Medulla oblongata (tissue), 1 donor: ENCODE measurements at regions not wholly inside any gene's neighbourhood (a gene's known extent, or its start where the extent isn't known, plus 50 kb on each side); places are given as distances from the start of the nearest gene placed in this dataset.
"Not testable (repeated sequence)": the region's sequence is repeated elsewhere in the genome, so short reads cannot be mapped to it uniquely, and the experiment has no call there.

Experiments
- DNase-seq: peaks from one replicate; pipeline ENCODE4 v3.0.0-alpha.2; 2015; ENCODE audit errors: extremely low spot score

DNA sequence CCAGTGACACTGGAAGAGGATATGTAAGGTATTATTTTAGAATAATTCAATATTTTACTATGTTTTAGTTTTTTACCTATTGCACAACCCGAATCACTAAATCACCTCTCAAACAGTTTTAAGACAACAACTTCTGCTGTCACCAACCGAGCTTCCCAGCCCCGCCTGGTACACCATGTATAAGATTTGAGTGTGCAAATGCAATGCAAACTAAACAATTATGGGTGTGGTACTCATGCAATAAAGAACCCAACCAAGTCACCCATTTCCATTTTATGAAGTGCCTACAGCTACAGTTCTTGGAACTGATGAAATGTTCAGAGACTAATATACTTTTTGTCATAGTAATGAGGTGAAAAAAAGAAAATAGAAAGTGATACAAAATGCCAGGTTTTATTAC, 256.2 kb downstream of the TAFA4 start:
- no peak for DNase-seq

DNA sequence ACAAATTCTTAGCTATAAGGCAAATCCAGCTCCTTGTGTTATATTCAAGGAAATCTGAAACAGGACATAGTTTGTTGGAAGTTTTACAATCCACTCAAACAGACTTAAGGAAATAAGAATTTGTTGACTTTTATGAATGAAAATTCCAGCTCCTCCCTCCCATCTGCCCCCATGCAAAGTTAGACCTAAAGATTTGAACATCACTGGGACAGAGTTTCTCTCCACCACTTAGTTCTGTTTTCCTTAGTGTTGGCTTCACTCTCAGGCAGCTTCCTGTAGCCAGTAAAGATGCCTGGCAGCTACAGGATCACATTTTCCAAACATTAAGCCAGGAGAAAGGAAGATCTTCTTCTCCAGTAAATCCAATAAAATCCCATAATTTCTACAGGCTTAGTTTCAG, 265.0 kb downstream of the TAFA4 start:
- no peak for DNase-seq

DNA sequence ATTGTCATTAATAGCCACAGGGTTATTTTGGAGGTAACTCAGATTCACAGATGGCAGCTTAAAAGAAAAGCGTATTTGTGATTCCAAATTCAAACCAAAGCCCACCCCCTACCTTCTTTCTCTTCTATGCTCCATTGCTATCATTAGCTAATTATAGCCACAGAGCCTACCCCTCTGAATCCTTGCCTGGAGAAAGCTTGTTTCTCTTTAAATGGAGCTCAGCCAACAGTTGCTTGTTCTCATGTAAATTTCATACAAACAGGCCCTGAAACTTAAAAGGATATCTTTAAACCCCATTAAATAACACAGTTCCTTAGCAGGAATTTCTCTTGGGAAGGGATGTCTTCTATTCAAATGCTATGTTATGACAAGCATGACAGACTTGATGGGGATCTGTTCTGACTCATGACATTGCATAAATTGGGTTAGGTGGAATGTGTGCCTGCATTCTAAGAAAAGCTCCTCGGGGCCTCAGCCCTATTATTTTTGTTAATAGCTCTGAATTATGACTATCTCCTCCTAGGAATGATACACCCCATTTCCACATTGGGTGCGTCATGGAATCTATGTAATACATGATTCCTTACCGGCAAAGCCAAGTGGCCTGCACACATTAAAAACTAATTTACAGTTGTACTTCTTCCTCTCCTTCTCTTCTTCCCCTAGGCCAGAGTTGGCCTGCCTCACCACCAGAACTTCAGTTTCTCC, 265.8 kb downstream of the TAFA4 start:
- DNase-seq = no peak

DNA sequence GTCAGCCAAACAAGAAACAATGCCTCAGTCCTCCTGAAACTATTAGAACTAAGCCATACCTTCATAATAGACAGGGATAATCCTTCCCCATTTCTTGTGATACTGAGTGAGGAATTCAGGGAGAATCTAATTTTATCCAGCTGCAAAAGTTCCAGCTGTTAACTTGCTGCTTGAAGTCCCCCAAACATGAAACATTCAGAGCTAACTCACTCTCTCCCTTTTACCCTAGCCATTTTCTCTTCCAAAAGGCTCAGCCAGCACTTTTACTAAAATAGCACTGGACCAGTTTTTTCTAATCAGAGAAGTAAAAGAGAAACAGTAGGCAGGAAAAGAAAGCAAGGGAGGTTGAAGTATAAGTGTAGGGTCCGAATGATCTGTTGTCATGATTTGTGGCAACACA, 268.1 kb downstream of the TAFA4 start:
- no peak for DNase-seq

DNA sequence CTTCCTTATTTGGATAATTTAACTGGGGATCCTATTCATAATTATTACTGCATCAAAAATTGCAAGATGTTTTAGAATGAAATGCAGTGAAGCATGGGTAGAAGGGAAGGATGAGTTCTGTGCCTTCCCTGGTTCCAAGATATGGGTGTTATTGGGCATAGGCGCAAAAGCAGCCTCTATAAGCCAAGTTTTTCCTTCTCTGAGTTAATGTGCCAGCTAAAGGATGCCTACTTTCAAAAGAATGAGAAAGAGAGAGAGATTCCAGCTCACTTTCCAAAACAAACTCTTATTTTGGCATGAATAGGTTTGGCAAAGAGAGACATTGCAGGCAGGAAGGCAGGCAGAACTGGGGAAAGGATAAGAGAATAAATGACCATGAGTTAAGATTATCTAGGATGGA, 270.2 kb downstream of the TAFA4 start:
- no peak for DNase-seq

DNA sequence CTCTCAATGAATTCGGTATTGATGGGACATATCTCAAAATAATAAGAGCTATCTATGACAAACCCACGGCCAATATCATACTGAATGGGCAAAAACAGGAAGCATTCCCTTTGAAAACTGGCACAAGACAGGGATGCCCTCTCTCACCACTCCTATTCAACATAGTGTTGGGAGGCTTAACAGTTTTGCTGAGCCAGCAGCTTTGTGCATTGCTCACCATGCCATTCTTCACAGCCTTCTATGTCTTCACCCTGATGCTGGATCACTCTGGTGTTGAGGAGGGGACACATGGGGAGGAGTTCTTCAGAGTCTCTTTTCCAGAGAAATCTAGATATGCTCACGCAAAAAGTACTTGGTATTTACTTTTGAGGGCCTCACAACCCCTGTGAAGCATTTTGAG, 281.7 kb downstream of the TAFA4 start:
- DNase-seq = not testable (repeated sequence)

DNA sequence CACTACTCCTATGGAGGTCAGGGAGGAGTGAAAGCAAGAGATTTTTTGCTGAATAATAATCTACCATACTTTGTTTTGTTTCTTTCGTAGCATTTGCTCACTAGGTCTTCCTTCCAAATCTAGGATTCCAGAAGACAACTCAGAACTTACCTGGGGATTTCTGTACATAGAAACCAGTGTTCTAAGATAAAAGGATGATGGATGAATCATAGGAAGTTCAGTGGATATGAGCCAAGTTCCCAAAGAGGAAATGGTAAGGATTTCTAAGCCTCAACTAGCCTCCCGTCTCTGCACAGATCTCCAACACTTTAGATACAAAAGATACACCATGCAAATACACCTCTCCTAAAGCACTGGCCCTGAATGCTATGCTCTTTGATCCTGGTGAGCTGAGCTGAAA, 283.9 kb downstream of the TAFA4 start:
- no peak for DNase-seq

DNA sequence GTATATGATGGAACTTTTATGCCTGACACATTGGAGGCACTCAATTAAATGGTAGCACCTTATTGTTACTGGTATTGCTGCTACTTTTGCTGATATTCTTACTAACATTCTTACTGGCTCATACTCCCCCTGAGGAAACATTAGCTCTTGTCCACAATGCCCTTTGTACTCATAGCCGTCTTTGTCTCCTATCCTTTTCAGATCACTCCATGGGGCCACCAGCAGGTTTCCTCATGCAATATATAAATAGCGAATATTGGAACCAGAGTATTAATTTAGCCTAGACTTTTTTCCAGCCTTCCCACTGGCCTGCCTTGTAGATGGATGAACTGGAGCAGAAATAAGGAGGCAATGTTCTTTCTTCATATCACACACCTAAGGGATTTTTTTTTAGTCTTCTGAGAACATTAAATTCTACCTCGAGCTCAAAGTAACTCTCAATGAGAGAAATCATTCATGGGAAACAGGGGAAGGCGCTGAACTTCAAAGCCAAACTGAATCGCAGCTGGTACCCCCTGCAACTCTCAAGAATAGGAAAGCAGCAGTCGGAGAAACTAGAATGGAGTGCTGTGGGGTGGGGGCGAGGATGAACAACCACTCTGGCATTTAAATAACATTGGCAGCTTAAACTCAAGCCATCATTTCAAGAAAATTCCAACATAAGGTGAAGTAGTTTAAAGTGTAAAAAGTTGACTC, 300.3 kb downstream of the TAFA4 start:
- DNase-seq = no peak

DNA sequence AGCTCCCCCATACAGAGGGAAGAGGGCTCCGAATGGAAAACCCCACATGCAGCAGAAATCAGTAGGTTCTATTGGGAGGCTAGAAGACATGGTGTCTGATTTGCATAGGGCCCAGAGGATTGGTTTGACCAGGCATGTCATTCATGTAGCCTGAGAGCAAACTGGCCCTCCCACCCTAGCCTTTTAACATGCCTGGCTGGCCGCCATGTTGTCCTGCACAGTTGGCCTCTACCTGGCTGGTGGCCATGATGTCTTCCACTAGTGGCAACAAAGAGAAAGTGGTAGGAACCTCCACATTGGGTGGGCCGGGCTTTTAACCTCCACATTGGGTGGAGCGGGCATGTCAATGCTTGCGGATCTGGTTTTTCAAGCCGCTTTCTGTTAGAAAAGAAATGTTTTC, 312.1 kb downstream of the TAFA4 start:
- DNase-seq = no peak

DNA sequence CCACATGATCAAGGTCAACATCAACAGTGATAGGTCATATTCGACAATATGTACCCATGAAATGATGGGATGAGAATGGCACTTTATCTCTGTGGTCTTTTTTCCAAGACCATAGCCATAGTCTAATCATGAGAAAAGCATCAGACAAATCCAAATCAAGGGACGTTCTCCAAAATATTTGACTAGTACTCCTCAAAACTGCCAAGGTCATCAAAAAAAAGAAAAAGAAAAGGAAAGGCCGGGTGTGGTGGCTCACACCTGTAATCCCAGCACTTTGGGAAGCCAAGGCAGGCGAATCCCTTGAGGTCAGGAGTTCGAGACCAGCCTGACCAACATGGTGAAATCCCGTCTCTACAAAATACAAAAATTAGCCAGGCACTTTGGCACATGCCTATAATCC, 318.3 kb downstream of the TAFA4 start:
- DNase-seq = no peak

DNA sequence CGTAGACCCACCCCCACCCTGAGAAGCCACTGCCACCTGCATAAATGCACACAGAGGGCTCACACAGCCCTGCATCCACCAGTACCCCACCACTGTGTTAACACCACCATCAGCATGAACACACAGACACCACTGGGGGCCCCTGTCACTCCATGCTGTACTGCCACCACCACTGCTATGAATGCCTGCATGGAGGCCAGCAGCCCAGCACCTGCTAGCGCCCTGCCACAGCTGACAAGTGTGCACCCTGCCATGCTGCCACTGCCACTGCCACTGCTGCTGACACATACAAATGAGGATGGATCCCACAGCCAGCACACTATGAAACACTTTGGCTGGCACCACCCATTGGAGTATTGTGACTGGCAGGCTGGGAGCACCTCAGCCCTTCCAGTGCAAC, 361.0 kb downstream of the TAFA4 start:
- no peak for DNase-seq

DNA sequence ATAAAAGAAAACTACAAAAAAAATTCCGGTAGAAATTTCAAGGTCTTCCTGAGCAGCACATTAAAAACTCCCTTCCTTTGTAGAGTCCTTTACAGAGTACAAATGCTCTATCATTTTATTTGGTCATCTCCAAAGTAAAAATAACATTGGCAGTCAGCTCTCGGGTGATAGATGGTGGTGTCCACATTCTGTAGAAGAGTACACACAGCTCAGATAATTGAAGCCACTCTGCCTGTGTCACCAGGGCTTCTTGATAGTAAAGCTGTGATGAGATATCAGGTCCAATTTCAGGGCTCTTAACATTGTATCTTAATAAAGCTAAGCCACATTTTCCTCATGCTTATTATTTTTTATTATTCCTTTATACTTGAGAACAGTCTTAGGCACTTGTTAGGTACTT, 371.6 kb downstream of the TAFA4 start:
- no peak for DNase-seq

DNA sequence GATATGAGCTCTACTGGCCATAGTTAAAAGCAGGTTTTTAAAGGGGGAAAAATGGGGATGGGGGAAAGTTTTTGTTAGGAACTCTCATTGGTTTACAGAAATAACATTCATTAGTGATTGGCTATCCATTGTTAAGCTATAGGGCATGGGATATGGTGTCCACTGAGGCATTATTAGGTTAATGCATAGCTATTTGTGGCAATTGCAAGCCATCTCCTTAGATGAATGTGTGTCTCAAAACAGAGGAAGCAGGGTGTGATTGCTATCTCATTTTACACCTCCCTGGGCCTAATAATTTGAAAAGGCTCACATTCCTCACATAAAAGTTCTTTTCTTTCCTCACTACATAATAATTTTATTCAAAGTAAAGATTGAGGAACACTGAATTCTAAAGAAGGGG, 396.6 kb downstream of the TAFA4 start:
- no peak for DNase-seq

DNA sequence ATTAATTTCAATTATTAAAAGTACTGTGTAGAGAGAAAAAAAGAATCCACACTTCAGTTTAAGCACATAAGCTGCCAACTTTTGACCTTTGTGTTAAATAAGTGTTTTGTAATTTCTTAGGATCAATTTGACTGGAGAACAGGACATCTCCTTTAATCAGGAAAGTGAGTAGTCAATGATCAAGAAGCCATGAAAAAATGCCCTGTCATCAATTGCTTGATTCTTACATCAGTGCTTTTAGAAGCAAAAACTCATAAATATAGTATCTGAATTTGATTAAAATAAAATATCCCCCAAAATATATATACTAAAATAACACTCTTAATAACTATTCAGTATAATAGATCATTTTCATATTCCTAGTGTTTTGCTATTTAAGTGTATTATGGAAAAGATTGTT, 409.0 kb downstream of the TAFA4 start:
- no peak for DNase-seq

DNA sequence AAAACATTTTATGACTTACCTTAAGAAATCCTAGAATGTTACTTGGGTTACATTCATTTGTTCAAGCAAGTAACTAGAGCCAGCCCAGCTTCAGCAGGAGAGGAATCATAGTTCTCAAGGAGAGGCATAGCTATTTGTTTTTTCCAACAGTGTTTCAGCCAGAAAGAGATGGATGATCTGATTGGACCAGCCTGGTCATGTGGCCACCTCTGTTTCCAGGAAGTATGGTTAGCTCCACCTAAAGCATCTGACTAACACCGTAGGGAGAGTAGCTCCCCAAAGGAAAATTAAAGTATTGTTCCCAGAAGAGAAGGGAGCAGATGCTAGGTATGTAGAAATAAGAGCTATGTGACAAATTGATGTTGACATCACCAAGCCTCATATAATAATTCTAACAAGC, 417.1 kb downstream of the TAFA4 start:
- no peak for DNase-seq

DNA sequence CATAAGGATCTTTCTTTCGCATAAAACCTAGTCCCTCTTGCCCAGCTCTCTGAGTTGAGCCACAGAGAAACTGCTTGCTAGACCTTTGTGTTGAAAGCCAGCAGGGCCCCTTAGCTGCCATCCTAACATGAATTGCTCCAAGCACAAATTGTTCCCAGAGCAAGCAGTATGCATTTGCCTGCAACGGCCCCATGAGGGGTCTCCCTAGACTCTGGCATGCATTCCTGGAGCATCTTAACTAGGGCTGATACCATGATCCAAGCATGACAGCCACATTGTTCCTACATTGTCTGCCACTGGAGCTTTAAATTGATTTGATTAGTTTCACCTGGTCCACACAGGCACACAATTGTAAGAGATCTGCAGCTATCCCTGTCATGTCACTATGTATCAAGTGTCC, 428.1 kb downstream of the TAFA4 start:
- no peak for DNase-seq

DNA sequence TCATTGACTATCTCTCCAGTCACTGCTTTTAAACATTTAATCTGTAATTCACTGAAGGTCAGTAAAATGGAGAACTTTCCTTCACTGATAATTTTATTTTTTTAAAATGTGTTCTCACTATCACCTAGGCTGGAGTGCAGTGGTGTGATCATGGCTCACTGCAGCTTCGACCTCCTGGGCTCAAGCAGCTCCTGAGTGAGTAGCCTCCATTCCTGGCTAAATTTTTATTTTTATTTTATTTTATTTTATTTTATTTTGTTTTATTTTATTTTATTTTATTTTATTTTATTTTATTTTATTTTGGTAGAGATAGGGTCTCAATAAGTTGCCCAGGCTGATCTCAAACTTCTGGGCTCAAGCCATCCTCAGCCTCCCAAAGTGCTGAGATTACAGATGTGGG, 446.5 kb downstream of the TAFA4 start:
- not testable (repeated sequence) for DNase-seq

DNA sequence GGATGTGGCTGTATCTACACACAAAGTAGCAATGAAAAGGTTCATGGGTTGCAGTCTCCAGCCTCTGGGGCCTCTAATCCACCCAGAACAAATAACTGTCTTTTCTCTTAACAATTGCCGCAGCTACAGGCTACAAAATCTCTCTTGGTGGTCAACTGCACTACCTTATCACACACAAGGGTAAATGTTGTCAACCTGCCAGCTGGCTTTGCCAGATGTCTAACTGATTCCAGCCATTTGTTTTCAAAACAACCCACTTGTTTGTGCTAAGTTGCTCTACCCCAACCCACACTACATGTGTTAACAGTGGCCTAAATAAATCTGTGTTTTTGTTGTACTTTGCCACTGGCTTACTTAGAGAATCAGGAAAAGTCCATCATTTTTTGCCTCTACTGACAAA, 447.3 kb downstream of the TAFA4 start:
- DNase-seq = no peak

DNA sequence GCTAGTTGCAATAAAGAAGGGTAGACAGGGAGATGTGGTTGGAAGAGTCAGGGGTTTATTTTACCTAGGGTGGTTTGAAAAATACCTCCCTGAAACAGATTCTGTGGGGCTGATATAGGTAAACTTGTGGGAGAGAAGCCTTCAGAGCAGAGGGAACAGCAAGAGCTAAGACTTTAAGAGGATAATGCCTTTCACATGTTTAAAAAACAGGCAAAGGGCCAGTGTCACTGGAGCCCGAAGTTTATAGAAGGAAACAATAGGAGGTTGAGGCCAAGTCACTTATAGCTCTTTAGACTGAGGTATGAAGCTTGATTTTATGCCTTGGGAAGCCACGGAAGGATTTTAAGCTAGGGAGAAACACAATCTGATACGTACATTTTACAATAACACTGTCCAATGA, 448.7 kb downstream of the TAFA4 start:
- DNase-seq = no peak

DNA sequence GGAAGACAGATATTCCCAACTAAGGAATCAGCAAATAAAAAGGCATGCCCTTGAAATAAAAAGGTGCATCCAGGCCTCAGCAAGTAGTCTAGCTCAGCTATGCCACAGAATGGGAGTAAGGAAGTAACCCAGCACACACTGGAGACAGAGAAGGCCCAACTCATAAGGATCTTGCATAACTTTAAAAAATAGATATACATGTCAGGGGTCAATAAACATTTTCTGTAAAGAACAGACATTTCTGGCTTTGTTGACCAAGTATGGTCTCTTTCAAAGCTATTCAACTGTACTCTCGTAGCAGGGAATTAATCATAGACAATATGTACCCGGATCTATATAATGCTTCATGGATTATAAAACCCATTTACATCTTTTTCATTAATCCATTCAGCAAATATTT, 449.3 kb downstream of the TAFA4 start:
- no peak for DNase-seq

DNA sequence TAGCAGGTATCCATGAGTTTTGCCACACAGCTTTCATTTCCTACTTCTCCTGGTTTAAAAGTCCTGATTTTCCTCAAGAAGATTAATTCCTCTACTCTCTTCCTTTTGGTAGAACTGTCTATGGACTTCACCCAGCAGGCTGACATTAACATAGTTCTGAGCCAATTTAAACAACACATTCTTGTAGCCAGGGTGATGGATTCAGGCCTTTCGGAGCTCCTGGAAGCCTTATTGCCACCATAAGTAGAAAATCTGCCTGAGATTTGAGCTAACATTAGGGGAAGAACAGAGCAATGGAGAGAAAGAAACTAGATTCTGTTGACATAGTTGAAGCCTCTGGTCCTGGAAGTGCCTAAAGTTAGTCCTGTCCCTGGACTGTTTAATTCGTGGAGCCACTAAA, 449.8 kb downstream of the TAFA4 start:
- no peak for DNase-seq

DNA sequence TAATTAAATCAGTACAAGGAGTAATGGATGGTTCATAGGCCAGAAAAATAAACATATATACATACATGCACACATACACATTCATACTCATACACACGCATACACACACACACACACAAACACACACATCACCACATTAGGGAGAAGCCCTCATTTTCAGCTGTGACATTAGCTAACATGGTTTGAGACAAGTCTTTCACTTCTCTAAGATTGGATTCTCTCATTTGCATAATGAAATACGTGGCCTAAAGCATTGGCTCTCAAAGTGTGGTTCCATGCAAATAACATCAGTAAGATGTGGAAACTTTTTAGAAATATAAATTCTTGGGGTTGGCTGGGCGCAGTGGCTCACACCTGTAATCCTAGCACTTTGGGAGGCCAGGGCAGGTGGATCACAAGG, 452.6 kb downstream of the TAFA4 start:
- no peak for DNase-seq

DNA sequence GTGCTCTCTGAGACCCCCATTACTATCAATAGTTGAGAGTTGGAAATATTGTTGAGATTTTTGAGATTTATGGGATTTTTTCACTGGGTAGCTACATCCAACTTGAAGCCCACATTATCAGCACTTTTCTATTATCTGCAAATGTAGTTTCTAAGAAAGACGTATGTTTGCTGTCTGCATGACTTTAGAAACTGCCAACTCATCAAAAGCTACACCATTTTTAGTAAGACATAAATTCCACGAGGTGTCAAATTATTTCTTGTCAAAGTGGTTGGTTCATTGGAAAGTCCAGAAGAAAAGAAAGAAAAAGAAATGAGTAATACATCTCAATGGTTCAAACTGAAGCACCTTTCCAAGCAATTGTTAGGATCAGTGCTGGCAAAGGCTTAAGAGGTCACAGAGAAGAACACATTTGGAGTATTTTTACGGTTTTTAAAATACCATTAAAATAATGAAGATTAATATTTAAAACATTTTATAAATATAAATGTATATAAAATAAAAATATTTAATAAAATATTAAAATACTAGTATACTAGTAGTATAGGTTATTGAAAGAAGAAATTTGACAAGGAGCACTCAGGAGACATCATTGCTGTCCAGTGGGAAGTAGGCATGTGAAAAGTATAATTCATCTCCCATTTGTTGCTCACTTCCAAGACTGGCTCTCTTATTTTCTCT, 463.5 kb downstream of the TAFA4 start:
- DNase-seq = no peak
